H9 (cell line): ENCODE measurements at regions not wholly inside any gene's neighbourhood (a gene's known extent, or its start where the extent isn't known, plus 50 kb on each side); places are given as distances from the start of the nearest gene placed in this dataset.

ENCODE experiments used
- DNase-seq: peaks from one replicate; pipeline ENCODE4 v3.0.0-alpha.2; 2017
- H2AFZ ChIP-seq: one replicate; pipeline ENCODE4 v1.6.1; 2013; ENCODE audit warnings: mild to moderate bottlenecking, low read length, control low read depth, moderate library complexity
- H2AK5ac ChIP-seq: 2 replicates; pipeline ENCODE4 v1.6.1; 2013; ENCODE audit warnings: low read length, control low read depth, mixed read lengths; ENCODE audit not compliant: insufficient read length
- H2BK120ac ChIP-seq: one replicate; pipeline ENCODE4 v1.6.1; 2013; ENCODE audit warnings: low read depth, mild to moderate bottlenecking, low read length, control low read depth, inconsistent platforms; ENCODE audit not compliant: poor library complexity, severe bottlenecking
- H2BK12ac ChIP-seq: 2 replicates; pipeline ENCODE4 v1.6.1; 2013; ENCODE audit warnings: low read length, control low read depth, mixed read lengths, low read depth; ENCODE audit not compliant: insufficient read length
- H2BK15ac ChIP-seq: 2 replicates; pipeline ENCODE4 v1.6.1; 2013; ENCODE audit warnings: low read depth, low read length, control low read depth
- H2BK20ac ChIP-seq: one replicate; pipeline ENCODE4 v1.6.1; 2013; ENCODE audit warnings: low read depth, mild to moderate bottlenecking, low read length, control low read depth, inconsistent platforms; ENCODE audit not compliant: poor library complexity, severe bottlenecking
- H2BK5ac ChIP-seq: 2 replicates; pipeline ENCODE4 v1.6.1; 2013; ENCODE audit warnings: low read length, control low read depth, mixed read lengths; ENCODE audit not compliant: insufficient read length
- H3K14ac ChIP-seq: 2 replicates; pipeline ENCODE4 v1.6.1; 2013; ENCODE audit warnings: low read length, control low read depth; ENCODE audit not compliant: insufficient read depth
- H3K18ac ChIP-seq: 2 replicates; pipeline ENCODE4 v1.6.1; 2013; ENCODE audit warnings: low read depth, mild to moderate bottlenecking, mixed read lengths, low read length, control low read depth; ENCODE audit not compliant: insufficient read length
- H3K23ac ChIP-seq: 2 replicates; pipeline ENCODE4 v1.6.1; 2013; ENCODE audit warnings: low read length, control low read depth, mixed read lengths, low read depth; ENCODE audit not compliant: insufficient read length
- H3K23me2 ChIP-seq: 2 replicates; pipeline ENCODE4 v1.6.1; 2013; ENCODE audit warnings: low read depth, mild to moderate bottlenecking, mixed read lengths, low read length, control low read depth; ENCODE audit not compliant: insufficient read length, poor library complexity, severe bottlenecking
- H3K27ac ChIP-seq: 2 replicates; pipeline ENCODE4 v1.5.1; 2013; ENCODE audit warnings: low read length, control low read depth, mixed read lengths, low read depth; ENCODE audit not compliant: insufficient read length
- H3K27me3 ChIP-seq: 2 replicates; pipeline ENCODE4 v1.6.1; 2013; ENCODE audit warnings: low read length, control low read depth, inconsistent platforms; ENCODE audit not compliant: insufficient read depth
- H3K4ac ChIP-seq: 2 replicates; pipeline ENCODE4 v1.6.1; 2013; ENCODE audit warnings: low read depth, mild to moderate bottlenecking, control low read depth, inconsistent platforms, low read length, moderate library complexity
- H3K4me1 ChIP-seq: 2 replicates; pipeline ENCODE4 v1.6.1; 2013; ENCODE audit warnings: low read length, control low read depth, inconsistent platforms; ENCODE audit not compliant: insufficient read depth
- H3K4me2 ChIP-seq: 2 replicates; pipeline ENCODE4 v1.6.1; 2013; ENCODE audit warnings: low read length, control low read depth, mixed read lengths; ENCODE audit not compliant: insufficient read length, insufficient read depth
- H3K56ac ChIP-seq: 2 replicates; pipeline ENCODE4 v1.6.1; 2013; ENCODE audit warnings: low read depth, mild to moderate bottlenecking, mixed read lengths, low read length, control low read depth; ENCODE audit not compliant: insufficient read length
- H3K79me1 ChIP-seq: 2 replicates; pipeline ENCODE4 v1.6.1; 2013; ENCODE audit warnings: low read depth, mild to moderate bottlenecking, moderate library complexity, low read length, control low read depth, inconsistent platforms; ENCODE audit not compliant: insufficient read depth, poor library complexity, severe bottlenecking
- H3K79me2 ChIP-seq: 2 replicates; pipeline ENCODE4 v1.6.1; 2013; ENCODE audit warnings: low read length, control low read depth, inconsistent platforms; ENCODE audit not compliant: insufficient read depth
- H3K9ac ChIP-seq: 2 replicates; pipeline ENCODE4 v1.6.1; 2013; ENCODE audit warnings: low read length, control low read depth, mixed read lengths; ENCODE audit not compliant: insufficient read length; ENCODE audit errors: extremely low read depth
- H3K9me3 ChIP-seq: one replicate; pipeline ENCODE4 v1.6.1; 2013; ENCODE audit warnings: low read depth, low read length, inconsistent platforms; ENCODE audit not compliant: control insufficient read depth
- H3T11ph ChIP-seq: one replicate; pipeline ENCODE4 v1.6.1; 2013; ENCODE audit warnings: mild to moderate bottlenecking, low read length, control low read depth, inconsistent platforms
- H4K20me1 ChIP-seq: one replicate; pipeline ENCODE4 v1.6.1; 2013; ENCODE audit not compliant: control insufficient read depth, insufficient read length, insufficient read depth
- H4K5ac ChIP-seq: 2 replicates; pipeline ENCODE4 v1.6.1; 2013; ENCODE audit warnings: low read depth, mild to moderate bottlenecking, mixed read lengths, low read length, control low read depth; ENCODE audit not compliant: insufficient read length
- H4K8ac ChIP-seq: replicated peaks from 2 replicates; pipeline ENCODE4 v1.6.1; 2013; ENCODE audit warnings: low read length, control low read depth, mixed read lengths, low read depth; ENCODE audit not compliant: insufficient read length
- H4K91ac ChIP-seq: 2 replicates; pipeline ENCODE4 v1.6.1; 2013; ENCODE audit warnings: low read depth, mild to moderate bottlenecking, moderate library complexity, mixed read lengths, low read length, control low read depth; ENCODE audit not compliant: insufficient read length
- H3K27ac Mint-ChIP-seq, 3 experiments: 2 replicates in 2 of 3; 3 replicates in 1 of 3; pipeline ENCODE4 v1.8.0; 2020 to 2021; ENCODE audit warnings: mixed read lengths in 3 of 3, mild to moderate bottlenecking in 1 of 3, moderate library complexity in 1 of 3
- H3K27me3 Mint-ChIP-seq: 2 replicates; pipeline ENCODE4 v1.8.0; 2021; ENCODE audit warnings: low read depth, mild to moderate bottlenecking, moderate library complexity, mixed read lengths
- H3K36me3 Mint-ChIP-seq, 3 experiments: 2 replicates in 2 of 3; 3 replicates in 1 of 3; pipeline ENCODE4 v1.8.0; 2020 to 2021; ENCODE audit warnings: low read depth in 3 of 3, mixed read lengths in 3 of 3; ENCODE audit not compliant: insufficient read depth in 1 of 3
- H3K4me1 Mint-ChIP-seq, 2 experiments: 2 replicates each; pipeline ENCODE4 v1.8.0; 2020; ENCODE audit warnings: mixed read lengths in 2 of 2
- H3K4me3 Mint-ChIP-seq, 2 experiments: 2 replicates in 1 of 2; 3 replicates in 1 of 2; pipeline ENCODE4 v1.8.0; 2020 to 2021; ENCODE audit warnings: mild to moderate bottlenecking in 2 of 2, mixed read lengths in 2 of 2, moderate library complexity in 1 of 2
- H3K9me3 Mint-ChIP-seq, 2 experiments: 2 replicates in 1 of 2; 3 replicates in 1 of 2; pipeline ENCODE4 v1.8.0; 2020; ENCODE audit warnings: mild to moderate bottlenecking in 2 of 2, mixed read lengths in 2 of 2, moderate library complexity in 1 of 2
- CTCF ChIP-seq: fragments of 200-600 bp; sonication (generic); conservative IDR thresholded peaks from 3 replicates; pipeline ENCODE4 v1.8.0; 2021; ENCODE audit warnings: antibody characterized with exemption, mild to moderate bottlenecking
- whole genome bisulfite sequencing: extraction: QIAGEN DNeasy Blood & Tissue Kit; methylation state at CpG from one replicate; pipeline ENCODE4 v1.1.7; 2013; ENCODE audit warnings: missing lambda C conversion rate, low lambda C conversion rate, mixed read lengths; ENCODE audit not compliant: insufficient read length; ENCODE audit errors: extremely low coverage; 5-methylcytosine and 5-hydroxymethylcytosine counted together

DNA sequence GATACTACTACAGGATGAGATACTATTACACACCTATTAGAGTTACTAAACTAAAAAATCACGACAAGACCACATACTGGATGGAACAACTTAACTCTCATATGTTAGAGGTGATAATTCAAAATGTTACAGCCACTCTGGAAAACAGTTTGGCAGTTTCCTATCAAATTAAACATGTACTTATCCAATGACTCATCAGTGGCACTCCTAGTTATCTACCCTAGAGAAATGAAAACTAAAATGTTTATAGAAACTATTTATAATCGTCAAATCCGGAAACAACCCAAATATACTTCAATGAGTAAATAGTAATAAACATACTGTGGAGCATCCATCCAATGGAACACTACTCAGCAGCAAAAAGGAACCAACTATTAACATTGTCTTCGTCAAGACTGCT, 137.0 kb upstream of the RBBP8 start:
- Histone ChIP-seq H3K23ac (no peak overlapping the region), H3K4me1 (no peaks in the 10 kb centered on the region), H3K56ac (no peak overlapping the region), H3K23me2 (peaks cover 4% of the 10 kb centered on the region), H3K4me2 (no peak overlapping the region), H2BK20ac (no peak overlapping the region), H2BK120ac (no peak overlapping the region), H4K20me1 (no peaks in the 10 kb centered on the region), H2BK12ac (no peak overlapping the region), H3K79me1 (no peaks in the 10 kb centered on the region), H3K14ac (no peak overlapping the region), H4K8ac (no peak overlapping the region), H3K4ac (no peak overlapping the region), H3K27ac (no peak overlapping the region), H3K27me3 (no peaks in the 10 kb centered on the region), H3K9me3 (no peaks in the 10 kb centered on the region), H2BK5ac (no peak overlapping the region), H3K79me2 (no peaks in the 10 kb centered on the region), H4K5ac (no peak overlapping the region), H2AFZ (no peak overlapping the region), H2BK15ac (no peak overlapping the region), H2AK5ac (no peak overlapping the region), H4K91ac (no peak overlapping the region), H3T11ph (no peak overlapping the region), H3K9ac (no peak overlapping the region), H3K18ac (no peak overlapping the region)
- TF ChIP-seq CTCF: no peak
- whole genome bisulfite sequencing: no CpG with 5 or more reads among the region's 4 CpGs
- Mint-ChIP-seq H3K4me1 (peaks cover 5 to 13% of the 10 kb centered on the region in 2 experiments; a peak in 3 of 4 replicates), H3K36me3 (no peaks in the 10 kb centered on the region), H3K4me3 (no peak overlapping the region), H3K27ac (no peak overlapping the region), H3K9me3 (no peaks in the 10 kb centered on the region), H3K27me3 (peaks cover 4% of the 10 kb centered on the region)
- DNase-seq: no peak
